Uterus (tissue), 2 donors: ENCODE measurements at regions not wholly inside any gene's neighbourhood (a gene's known extent, or its start where the extent isn't known, plus 50 kb on each side); places are given as distances from the start of the nearest gene placed in this dataset.

Experiments
- POLR2A ChIP-seq, 2 donors: fragments of 450-650 bp; IDR thresholded peaks; one replicate each; pipeline ENCODE4 v1.6.1; 2016; ENCODE audit warnings: antibody characterized with exemption in 2 of 2, mild to moderate bottlenecking in 1 of 2, moderate library complexity in 1 of 2
- TF ChIP-seq, protein P1 (sequence below), 4 experiments: fragments of 200-600 bp in 2 of 4; fragments of 450-650 bp in 2 of 4; sonication (generic) in 2 of 4; IDR thresholded peaks; one replicate each; pipeline ENCODE4 v1.5.1; 2016 to 2019; ENCODE audit warnings: antibody characterized with exemption in 4 of 4, mild to moderate bottlenecking in 2 of 4, moderate library complexity in 1 of 4

DNA sequence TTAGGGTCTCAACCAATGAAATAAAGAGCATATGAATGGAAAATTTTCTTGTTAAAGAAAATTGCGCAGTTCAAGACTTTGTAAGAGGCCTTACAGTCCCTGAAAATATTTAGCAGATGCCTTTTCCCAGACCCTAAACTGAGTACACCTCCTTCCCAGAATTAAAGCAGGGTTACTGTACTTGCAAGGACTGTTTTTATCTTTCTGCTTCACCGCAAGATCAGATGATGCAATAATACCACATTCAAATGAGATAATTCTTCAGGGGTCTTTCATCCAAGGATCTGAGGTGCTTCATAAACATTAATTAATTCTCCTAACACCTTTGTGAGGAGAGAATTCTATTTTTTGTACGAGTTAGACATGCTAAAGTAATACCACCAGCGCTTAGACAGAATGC is 1071.8 kb upstream of the PIK3C3 start:
- TF ChIP-seq, protein P1, sequence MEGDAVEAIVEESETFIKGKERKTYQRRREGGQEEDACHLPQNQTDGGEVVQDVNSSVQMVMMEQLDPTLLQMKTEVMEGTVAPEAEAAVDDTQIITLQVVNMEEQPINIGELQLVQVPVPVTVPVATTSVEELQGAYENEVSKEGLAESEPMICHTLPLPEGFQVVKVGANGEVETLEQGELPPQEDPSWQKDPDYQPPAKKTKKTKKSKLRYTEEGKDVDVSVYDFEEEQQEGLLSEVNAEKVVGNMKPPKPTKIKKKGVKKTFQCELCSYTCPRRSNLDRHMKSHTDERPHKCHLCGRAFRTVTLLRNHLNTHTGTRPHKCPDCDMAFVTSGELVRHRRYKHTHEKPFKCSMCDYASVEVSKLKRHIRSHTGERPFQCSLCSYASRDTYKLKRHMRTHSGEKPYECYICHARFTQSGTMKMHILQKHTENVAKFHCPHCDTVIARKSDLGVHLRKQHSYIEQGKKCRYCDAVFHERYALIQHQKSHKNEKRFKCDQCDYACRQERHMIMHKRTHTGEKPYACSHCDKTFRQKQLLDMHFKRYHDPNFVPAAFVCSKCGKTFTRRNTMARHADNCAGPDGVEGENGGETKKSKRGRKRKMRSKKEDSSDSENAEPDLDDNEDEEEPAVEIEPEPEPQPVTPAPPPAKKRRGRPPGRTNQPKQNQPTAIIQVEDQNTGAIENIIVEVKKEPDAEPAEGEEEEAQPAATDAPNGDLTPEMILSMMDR (IDR thresholded peaks at IDR 0.05), result no peak
- TF ChIP-seq POLR2A (IDR thresholded peaks at IDR 0.05), result no peak
